Spleen (tissue), 7 donors: ENCODE measurements at regions not wholly inside any gene's neighbourhood (a gene's known extent, or its start where the extent isn't known, plus 50 kb on each side); places are given as distances from the start of the nearest gene placed in this dataset.

Source experiments
- CTCF ChIP-seq, 11 experiments: fragments of 200-600 bp in 7 of 11; fragments of 450-650 bp in 4 of 11; sonication (generic) in 4 of 11; IDR thresholded peaks in 8 of 11; conservative IDR thresholded peaks in 3 of 11; 1 replicate in 7 of 11; 2 replicates in 4 of 11; pipeline versions ENCODE4 v1.4.0 to v1.8.0; 2016 to 2021; ENCODE audit warnings: antibody characterized with exemption in 11 of 11, inconsistent platforms in 4 of 11, mild to moderate bottlenecking in 1 of 11
- POLR2A ChIP-seq, 3 donors: fragments of 450-650 bp; IDR thresholded peaks; one replicate each; pipeline ENCODE4 v1.5.1; 2017; ENCODE audit warnings: antibody characterized with exemption in 3 of 3, mild to moderate bottlenecking in 1 of 3
- POLR2AphosphoS5 ChIP-seq, 3 donors: sonication (generic); formaldehyde crosslinking; IDR thresholded peaks; one replicate each; pipeline ENCODE4 v1.5.1; 2017; ENCODE audit warnings: antibody characterized with exemption in 3 of 3
- donor health status: DM: no; HTN: no; CAD: no; lungs with moderate emphysema.
- donor health status: DM: no; HTN: no; CAD: no.
- donor health status: DM: no; HTN: no; CAD: no.

- TF ChIP-seq CTCF (IDR thresholded peaks at IDR 0.05 in 8 of 11, conservative IDR thresholded peaks at IDR 0.05 in 3 of 11) (no peak), POLR2A (IDR thresholded peaks at IDR 0.05) (no peak), POLR2AphosphoS5 (IDR thresholded peaks at IDR 0.05) (no peak)
These were observed 278.4 kb upstream of the SEMA3C start for GRCh38 chr7:81197266-81197665.
